ENCODE measurements at regions not wholly inside any gene's neighbourhood (a gene's known extent, or its start where the extent isn't known, plus 50 kb on each side); places are given as distances from the start of the nearest gene placed in this dataset.

DNA sequence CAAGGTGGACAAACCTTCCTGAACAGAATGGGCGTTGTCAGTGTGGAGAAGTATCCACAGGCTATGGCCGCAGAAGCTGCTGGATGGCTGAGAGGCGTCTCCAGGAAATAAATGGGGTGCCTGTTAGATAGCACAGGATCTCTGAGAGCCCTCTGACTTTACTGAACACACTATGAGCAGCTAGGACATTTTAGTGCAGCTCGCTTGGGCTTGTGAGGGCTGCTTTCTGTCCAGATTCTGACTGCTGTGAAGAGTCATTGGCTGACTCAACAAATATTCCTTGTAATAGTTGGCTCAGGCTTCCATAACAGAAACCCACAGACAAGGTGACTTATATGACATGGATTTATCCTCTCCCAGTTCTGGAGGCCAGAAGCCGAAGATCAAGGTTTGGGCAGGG is 100.2 kb upstream of the SNTG2 start:
- Histone ChIP-seq H3K79me1 (ENCODE audit: low read depth, low read length) (no peaks in the 10 kb centered on the region; the same call in 1 of the 2 replicates), H2BK20ac (ENCODE audit: low read length) (no peak overlapping the region), H3K4ac (replicated peaks; ENCODE audit: insufficient read length, low read depth, low read length) (no peak overlapping the region), H3K14ac (ENCODE audit: insufficient read length) (no peak overlapping the region), H3K4me1 (replicated peaks in 1 of 4; ENCODE audit: control insufficient read depth in 3 of 4, insufficient read depth in 4 of 4, low read length in 3 of 4) (no peaks in the 10 kb centered on the region), H3K4me3 (ENCODE audit: extremely low read depth in 1 of 4, insufficient read depth in 2 of 4, low read depth in 3 of 4, low read length in 4 of 4) (no peak overlapping the region), H3K4me2 (ENCODE audit: insufficient read depth in 1 of 2, low read depth in 2 of 2, low read length in 2 of 2) (no peak overlapping the region), H3K23ac (ENCODE audit: insufficient read length) (no peak overlapping the region), H3K18ac (ENCODE audit: extremely low read depth, low read length) (no peak overlapping the region), H3K9ac (replicated peaks in 1 of 4; ENCODE audit: extremely low read depth in 1 of 4, low read depth in 3 of 4, low read length in 3 of 4) (no peak overlapping the region), H2BK15ac (ENCODE audit: low read length) (no peak overlapping the region), H3K79me2 (ENCODE audit: control insufficient read depth in 1 of 2, insufficient read depth in 2 of 2, low read length in 2 of 2) (no peaks in the 10 kb centered on the region), H3K27me3 (replicated peaks in 1 of 4; ENCODE audit: control insufficient read depth in 3 of 4, extremely low read depth in 1 of 4, insufficient read depth in 3 of 4, low read length in 3 of 4) (no peaks in the 10 kb centered on the region; a peak in 1 of 7 replicates), H3K56ac (replicated peaks; ENCODE audit: insufficient read length, low read depth, low read length) (no peak overlapping the region), H4K20me1 (replicated peaks in 1 of 2; ENCODE audit: control insufficient read depth in 1 of 2, insufficient read depth in 2 of 2, low read length in 2 of 2) (peaks cover 0 to 2% of the 10 kb centered on the region in 2 experiments), H4K8ac (ENCODE audit: extremely low read depth, insufficient read depth, low read length) (no peak overlapping the region), H3K23me2 (ENCODE audit: low read depth, low read length) (no peaks in the 10 kb centered on the region), H4K5ac (ENCODE audit: insufficient read length, low read depth, low read length) (no peak overlapping the region), H3K27ac (ENCODE audit: low read depth, low read length) (no peak overlapping the region), H3K36me3 (ENCODE audit: control insufficient read depth in 2 of 4, insufficient read depth in 4 of 4, low read length in 3 of 4) (no peaks in the 10 kb centered on the region), H4K91ac (replicated peaks; ENCODE audit: insufficient read length, low read length) (no peak overlapping the region), H2BK12ac (ENCODE audit: low read depth, low read length) (no peak overlapping the region), H2AFZ (ENCODE audit: low read length) (no peak overlapping the region), H2BK5ac (ENCODE audit: low read depth, low read length) (no peak overlapping the region), H3K9me3 (ENCODE audit: insufficient read depth in 2 of 2, low read depth in 1 of 2, low read length in 1 of 2) (peaks cover 0 to 3% of the 10 kb centered on the region in 2 experiments; a peak in 2 of 4 replicates), H2BK120ac (replicated peaks; ENCODE audit: low read depth, low read length) (no peak overlapping the region), H2AK5ac (ENCODE audit: low read depth, low read length) (no peak overlapping the region)
- DNase-seq (ENCODE audit: low read depth in 1 of 2, low spot score in 2 of 2), result no peak
- POLR2A ChIA-PET (ENCODE audit: partially characterized antibody), result no interaction called here
- TF ChIP-seq SUZ12 (IDR thresholded peaks at IDR 0.05; ENCODE audit: low read length) (no peak), POLR2AphosphoS5 (IDR thresholded peaks at IDR 0.05; ENCODE audit: low read depth, low read length) (no peak), JUN (IDR thresholded peaks at IDR 0.05; ENCODE audit: low read depth, low read length) (no peak), SP2 (IDR thresholded peaks at IDR 0.05; ENCODE audit: low read length) (no peak), KDM5A (IDR thresholded peaks at IDR 0.05; ENCODE audit: low read length) (no peak), CREB1 (IDR thresholded peaks at IDR 0.05) (no peak), TBP (IDR thresholded peaks at IDR 0.05; ENCODE audit: low read depth, low read length) (no peak), GTF2F1 (IDR thresholded peaks at IDR 0.05; ENCODE audit: borderline replicate concordance, low read depth, low read length) (no peak), RAD21 (IDR thresholded peaks at IDR 0.05 in 1 of 2, conservative IDR thresholded peaks at IDR 0.05 in 1 of 2; ENCODE audit: low read depth in 2 of 2, low read length in 2 of 2) (no peak), SIX5 (IDR thresholded peaks at IDR 0.05; ENCODE audit: low read depth, low read length) (no peak)
- 74% methylated on average over 5 of the region's 5 CpGs; no CpG with 5 or more reads in 1 of the 2 experiments for WGBS, 2 experiments (ENCODE audit: extremely low coverage in 1 of 2, insufficient coverage in 1 of 2, insufficient read length in 1 of 2, insufficient replicate concordance in 2 of 2, low coverage in 1 of 2, low lambda C conversion rate in 2 of 2, missing lambda C conversion rate in 1 of 2)
- CTCF ChIA-PET (ENCODE audit: partially characterized antibody), result interaction anchor here (0.8 to 1.1 kb wide), 3 partner anchors 41 to 136 kb away, joined by 3 read pairs; no protein-coding TSS in a partner anchor
- no peak for FAIRE-seq
